ENCODE measurements at regions not wholly inside any gene's neighbourhood (a gene's known extent, or its start where the extent isn't known, plus 50 kb on each side); places are given as distances from the start of the nearest gene placed in this dataset.

- peaks cover 10% of the 10 kb centered on the region for H3K9me3 Mint-ChIP-seq (ENCODE audit: low read depth)
- H3K36me3 Mint-ChIP-seq (ENCODE audit: low read depth) = no peaks in the 10 kb centered on the region
- no peaks in the 10 kb centered on the region for H3K4me1 Mint-ChIP-seq (ENCODE audit: low read depth)
Measured at GRCh38 chr7:52909131-52909530, 126.3 kb upstream of the POM121L12 start.

GRCh38 chr7:52897713-52898112 is 137.7 kb upstream of the POM121L12 start:
- DNase-seq (ENCODE audit: low spot score) = no peak
- H3K27me3 Mint-ChIP-seq (ENCODE audit: low read depth) = no peaks in the 10 kb centered on the region
- TF ChIP-seq CTCF (IDR thresholded peaks at IDR 0.05) = no peak
- no peak overlapping the region for H3K4me3 Mint-ChIP-seq (ENCODE audit: unreplicated experiment)
- peaks cover 10% of the 10 kb centered on the region for H3K9me3 Mint-ChIP-seq (ENCODE audit: low read depth)
- H3K4me1 Mint-ChIP-seq (ENCODE audit: low read depth) = no peaks in the 10 kb centered on the region
- H3K36me3 Mint-ChIP-seq (ENCODE audit: low read depth) = no peaks in the 10 kb centered on the region
- no peak overlapping the region for H3K27ac Mint-ChIP-seq (ENCODE audit: unreplicated experiment)

More at GRCh38 chr7:52909131-52909530, 126.3 kb upstream of the POM121L12 start:
- no peak for DNase-seq (ENCODE audit: low spot score)
- H3K27me3 Mint-ChIP-seq (ENCODE audit: low read depth) = no peaks in the 10 kb centered on the region
- TF ChIP-seq CTCF (IDR thresholded peaks at IDR 0.05) = no peak
- H3K27ac Mint-ChIP-seq (ENCODE audit: unreplicated experiment) = no peak overlapping the region
- no peak overlapping the region for H3K4me3 Mint-ChIP-seq (ENCODE audit: unreplicated experiment)

GRCh38 chr7:52897288-52897687 is 138.1 kb upstream of the POM121L12 start:
- no peak for TF ChIP-seq CTCF (IDR thresholded peaks at IDR 0.05)
- Mint-ChIP-seq H3K4me3 (ENCODE audit: unreplicated experiment) (no peak overlapping the region), H3K4me1 (ENCODE audit: low read depth) (no peaks in the 10 kb centered on the region), H3K36me3 (ENCODE audit: low read depth) (no peaks in the 10 kb centered on the region), H3K9me3 (ENCODE audit: low read depth) (peaks cover 10% of the 10 kb centered on the region), H3K27me3 (ENCODE audit: low read depth) (no peaks in the 10 kb centered on the region), H3K27ac (ENCODE audit: unreplicated experiment) (no peak overlapping the region)
- DNase-seq (ENCODE audit: low spot score) = no peak

- TF ChIP-seq CTCF (IDR thresholded peaks at IDR 0.05) = no peak
- Mint-ChIP-seq H3K27ac (ENCODE audit: unreplicated experiment) (no peak overlapping the region), H3K9me3 (ENCODE audit: low read depth) (peaks cover 15% of the 10 kb centered on the region), H3K4me1 (ENCODE audit: low read depth) (no peaks in the 10 kb centered on the region), H3K36me3 (ENCODE audit: low read depth) (no peaks in the 10 kb centered on the region), H3K4me3 (ENCODE audit: unreplicated experiment) (no peak overlapping the region), H3K27me3 (ENCODE audit: low read depth) (no peaks in the 10 kb centered on the region)
- no peak for DNase-seq (ENCODE audit: low spot score)
Measured at GRCh38 chr7:52877240-52877639, 158.2 kb upstream of the POM121L12 start.

- Mint-ChIP-seq H3K36me3 (ENCODE audit: low read depth) (no peaks in the 10 kb centered on the region), H3K4me1 (ENCODE audit: low read depth) (no peaks in the 10 kb centered on the region), H3K27ac (ENCODE audit: unreplicated experiment) (no peak overlapping the region), H3K9me3 (ENCODE audit: low read depth) (peaks cover 17% of the 10 kb centered on the region), H3K27me3 (ENCODE audit: low read depth) (no peaks in the 10 kb centered on the region), H3K4me3 (ENCODE audit: unreplicated experiment) (no peak overlapping the region)
- TF ChIP-seq CTCF (IDR thresholded peaks at IDR 0.05) = no peak
- DNase-seq (ENCODE audit: low spot score) = no peak
Measured at GRCh38 chr7:52876402-52876801, 159.0 kb upstream of the POM121L12 start.

All from chondrocyte (in vitro differentiated cells).